ENCODE measurements at regions not wholly inside any gene's neighbourhood (a gene's known extent, or its start where the extent isn't known, plus 50 kb on each side); places are given as distances from the start of the nearest gene placed in this dataset.

DNA sequence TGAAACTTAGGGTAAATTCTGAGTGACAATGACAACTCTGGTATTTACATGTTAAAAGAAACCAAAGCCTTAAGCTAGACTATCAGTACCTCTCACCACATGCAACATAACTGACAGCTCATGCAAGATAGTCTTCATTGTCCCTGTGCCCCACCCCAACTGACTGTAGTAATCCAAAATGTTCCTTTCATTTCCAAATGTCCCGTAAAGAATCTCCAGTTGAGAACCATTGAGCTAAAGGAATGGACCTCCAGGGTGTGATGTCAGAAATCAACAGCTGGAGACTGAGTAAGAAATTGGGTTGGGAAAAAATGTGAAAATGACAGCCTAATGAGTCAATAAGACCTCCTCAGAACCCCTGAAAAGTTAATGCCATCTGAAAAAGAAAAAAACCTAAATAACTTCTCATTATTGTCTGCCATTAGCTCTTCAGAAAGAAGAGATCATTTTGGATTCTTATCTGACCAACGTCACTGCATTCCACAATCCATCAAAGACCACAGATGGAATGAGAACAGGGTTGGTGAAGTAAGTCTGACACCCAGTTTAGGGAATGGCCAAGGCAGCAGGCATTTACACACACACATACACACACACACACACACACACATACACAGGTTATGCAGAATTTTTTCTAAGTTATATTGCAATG lies 51.7 kb upstream of the ACVR2A start:
- Histone ChIP-seq H3K27me3 (ENCODE audit: low read depth, low read length) (no peaks in the 10 kb centered on the region), H3K27ac (ENCODE audit: low read length) (no peak overlapping the region), H3K36me3 (ENCODE audit: control insufficient read depth in 1 of 2, insufficient read depth in 2 of 2, low read length in 2 of 2) (no peaks in the 10 kb centered on the region), H3K4me3 (ENCODE audit: low read depth in 1 of 2, low read length in 2 of 2) (no peak overlapping the region), H3K4me1 (ENCODE audit: control insufficient read depth in 1 of 2, insufficient read depth in 2 of 2, low read length in 2 of 2) (no peaks in the 10 kb centered on the region), H3K9me3 (ENCODE audit: control insufficient read depth in 1 of 2, low read length in 2 of 2) (no peaks in the 10 kb centered on the region)

DNA sequence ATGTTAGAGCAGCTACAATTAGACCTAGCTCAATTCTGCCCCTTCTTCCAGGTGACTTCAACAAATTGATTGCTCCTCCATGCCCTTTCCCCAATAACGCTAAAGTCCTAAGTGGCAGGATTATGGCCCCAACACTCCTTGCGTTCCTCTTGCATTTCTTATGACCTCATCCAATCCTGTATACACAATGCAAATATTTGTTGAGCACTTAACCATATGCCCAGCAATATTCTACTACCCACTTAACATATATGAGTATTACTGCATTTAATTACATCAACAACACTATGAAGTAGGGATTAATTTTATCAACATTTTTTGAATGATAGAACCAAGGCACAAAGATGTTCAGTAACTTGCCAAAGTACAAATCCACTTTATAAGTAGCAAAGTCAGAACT lies 54.2 kb upstream of the ACVR2A start:
- no peaks in the 10 kb centered on the region for H3K4me1 ChIP-seq (ENCODE audit: control insufficient read depth in 1 of 2, insufficient read depth in 2 of 2, low read length in 2 of 2)
- no peaks in the 10 kb centered on the region for H3K9me3 ChIP-seq (ENCODE audit: control insufficient read depth in 1 of 2, low read length in 2 of 2)
- H3K36me3 ChIP-seq (ENCODE audit: control insufficient read depth in 1 of 2, insufficient read depth in 2 of 2, low read length in 2 of 2): no peaks in the 10 kb centered on the region
- no peak overlapping the region for H3K4me3 ChIP-seq (ENCODE audit: low read depth in 1 of 2, low read length in 2 of 2)
- no peaks in the 10 kb centered on the region for H3K27me3 ChIP-seq (ENCODE audit: low read depth, low read length)
- H3K27ac ChIP-seq (ENCODE audit: low read length): no peak overlapping the region

DNA sequence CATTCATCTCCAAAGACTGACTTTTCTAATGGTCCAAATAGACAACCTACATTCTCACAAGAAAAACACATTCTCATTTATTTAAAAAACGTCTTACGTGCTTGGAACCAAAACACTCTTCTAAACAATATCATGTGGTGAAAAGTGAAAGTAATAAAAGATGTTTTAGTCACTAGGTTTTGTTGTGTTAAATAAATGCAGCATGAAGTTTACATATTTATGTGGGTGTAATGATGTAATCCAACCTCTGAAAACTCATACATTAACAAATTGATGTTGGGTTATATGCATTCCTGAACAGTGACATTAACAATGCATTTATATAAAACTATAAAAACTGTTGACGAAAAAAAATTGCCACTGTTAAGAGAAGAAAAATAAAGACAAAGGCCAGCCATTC lies 55.1 kb upstream of the ACVR2A start:
- Histone ChIP-seq H3K36me3 (ENCODE audit: control insufficient read depth in 1 of 2, insufficient read depth in 2 of 2, low read length in 2 of 2) (no peaks in the 10 kb centered on the region), H3K9me3 (ENCODE audit: control insufficient read depth in 1 of 2, low read length in 2 of 2) (no peaks in the 10 kb centered on the region), H3K4me1 (ENCODE audit: control insufficient read depth in 1 of 2, insufficient read depth in 2 of 2, low read length in 2 of 2) (no peaks in the 10 kb centered on the region)

DNA sequence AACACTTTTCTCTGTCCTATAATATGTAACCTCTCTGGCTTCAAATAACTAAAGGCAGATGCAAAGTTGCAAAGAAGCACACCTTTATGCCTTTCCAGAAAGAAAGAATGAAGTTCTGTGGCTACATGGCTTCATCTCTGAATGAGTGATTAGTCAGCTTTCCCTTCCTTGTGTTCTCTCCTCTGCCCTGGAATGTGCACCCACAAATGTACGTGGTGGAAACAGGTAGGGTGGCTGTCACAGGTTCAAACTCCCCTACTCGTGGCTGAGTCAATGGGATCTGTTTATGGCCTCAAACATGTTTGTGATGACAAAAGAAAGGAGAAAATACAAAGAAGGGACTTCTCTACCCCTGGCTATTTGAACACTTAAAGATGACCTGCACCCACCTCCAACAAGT lies 55.5 kb upstream of the ACVR2A start:
- Histone ChIP-seq H3K9me3 (ENCODE audit: control insufficient read depth in 1 of 2, low read length in 2 of 2) (no peaks in the 10 kb centered on the region), H3K36me3 (ENCODE audit: control insufficient read depth in 1 of 2, insufficient read depth in 2 of 2, low read length in 2 of 2) (no peaks in the 10 kb centered on the region), H3K27me3 (ENCODE audit: low read depth, low read length) (no peaks in the 10 kb centered on the region), H3K4me1 (ENCODE audit: control insufficient read depth in 1 of 2, insufficient read depth in 2 of 2, low read length in 2 of 2) (no peaks in the 10 kb centered on the region), H3K4me3 (ENCODE audit: low read depth in 1 of 2, low read length in 2 of 2) (no peak overlapping the region), H3K27ac (ENCODE audit: low read length) (no peak overlapping the region)

More for the DNA sequence above, 55.1 kb upstream of the ACVR2A start:
- Histone ChIP-seq H3K4me3 (ENCODE audit: low read depth in 1 of 2, low read length in 2 of 2) (no peak overlapping the region), H3K27me3 (ENCODE audit: low read depth, low read length) (no peaks in the 10 kb centered on the region), H3K27ac (ENCODE audit: low read length) (no peak overlapping the region)

DNA sequence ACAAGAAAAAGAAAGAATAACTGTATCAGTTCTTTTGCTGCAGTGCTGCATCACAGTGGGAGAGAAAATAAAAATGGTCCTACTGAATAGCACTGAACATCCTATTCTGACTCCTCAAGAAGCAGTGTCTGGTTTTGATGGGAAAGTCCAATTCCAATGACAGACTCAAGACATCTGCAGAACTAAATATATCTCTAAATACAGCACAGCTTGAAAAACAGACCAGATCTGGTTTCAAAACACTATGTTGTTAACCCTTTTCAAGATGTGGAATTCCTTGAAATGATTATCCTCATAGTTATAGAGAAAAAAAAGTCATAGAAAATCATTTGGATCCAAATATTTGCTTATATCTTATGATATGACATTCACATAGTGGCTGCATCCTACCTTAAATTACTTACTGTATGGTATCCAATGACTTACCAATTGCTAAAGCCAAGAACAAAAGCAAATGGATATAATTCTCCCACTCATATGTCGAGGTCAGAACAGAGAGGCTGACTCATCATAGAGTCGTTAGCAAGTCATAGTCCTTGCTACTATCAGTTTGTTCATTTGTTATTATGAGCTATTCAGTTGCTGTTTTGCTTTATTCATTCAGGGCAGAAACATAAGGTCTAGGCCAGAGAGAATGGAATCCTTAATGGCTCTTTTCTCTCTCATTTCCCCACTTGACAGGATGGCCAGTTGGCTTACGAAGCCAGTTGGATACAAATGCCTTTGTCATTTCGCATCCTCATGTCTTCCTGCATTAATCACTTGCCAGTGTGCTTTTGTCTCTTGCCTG lies 62.5 kb upstream of the ACVR2A start:
- no peaks in the 10 kb centered on the region for H3K27me3 ChIP-seq (ENCODE audit: low read depth, low read length)
- H3K9me3 ChIP-seq (ENCODE audit: control insufficient read depth in 1 of 2, low read length in 2 of 2): no peaks in the 10 kb centered on the region
- no peak overlapping the region for H3K4me3 ChIP-seq (ENCODE audit: low read depth in 1 of 2, low read length in 2 of 2)
- no peak overlapping the region for H3K27ac ChIP-seq (ENCODE audit: low read length)
- no peaks in the 10 kb centered on the region for H3K36me3 ChIP-seq (ENCODE audit: control insufficient read depth in 1 of 2, insufficient read depth in 2 of 2, low read length in 2 of 2)
- H3K4me1 ChIP-seq (ENCODE audit: control insufficient read depth in 1 of 2, insufficient read depth in 2 of 2, low read length in 2 of 2): no peaks in the 10 kb centered on the region

DNA sequence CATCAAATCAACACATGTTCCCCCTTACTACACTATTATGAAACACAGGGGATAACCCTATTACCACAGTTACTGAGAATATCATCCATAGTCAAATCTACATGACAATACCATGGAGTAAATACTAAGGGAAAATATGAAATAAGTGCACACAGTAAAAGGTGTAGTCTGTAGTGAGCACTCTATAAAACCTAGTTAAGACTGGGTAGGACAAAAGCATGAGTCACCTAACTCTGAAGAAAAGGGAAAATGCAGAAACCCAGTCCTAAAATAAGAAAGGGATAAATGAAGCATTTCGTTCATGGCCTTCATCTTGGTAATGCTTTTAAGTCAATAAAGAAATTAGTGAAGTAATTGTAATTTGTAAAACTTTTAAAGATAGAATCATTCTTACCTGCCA lies 65.4 kb upstream of the ACVR2A start:
- Histone ChIP-seq H3K36me3 (ENCODE audit: control insufficient read depth in 1 of 2, insufficient read depth in 2 of 2, low read length in 2 of 2) (no peaks in the 10 kb centered on the region), H3K27ac (ENCODE audit: low read length) (no peak overlapping the region), H3K9me3 (ENCODE audit: control insufficient read depth in 1 of 2, low read length in 2 of 2) (no peaks in the 10 kb centered on the region)

DNA sequence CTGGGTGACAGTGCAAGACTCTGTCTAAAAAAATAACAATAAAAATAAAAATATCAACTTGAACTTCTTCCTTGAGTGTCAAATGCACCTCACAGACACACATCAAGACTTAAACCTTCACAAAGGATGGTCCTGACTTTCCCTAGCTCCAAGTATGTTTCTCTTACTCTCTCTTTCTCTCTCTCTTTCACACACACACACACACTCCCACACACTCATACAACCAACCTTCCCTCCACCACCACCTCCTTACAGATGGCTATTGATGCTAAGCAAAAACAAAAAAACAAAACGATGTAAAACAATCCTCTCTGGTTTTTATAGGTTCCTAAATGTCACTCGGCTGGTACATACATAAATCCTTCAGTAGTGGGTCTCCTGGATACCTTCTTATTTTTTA lies 67.4 kb upstream of the ACVR2A start:
- no peaks in the 10 kb centered on the region for H3K4me1 ChIP-seq (ENCODE audit: control insufficient read depth in 1 of 2, insufficient read depth in 2 of 2, low read length in 2 of 2)
- H3K4me3 ChIP-seq (ENCODE audit: low read depth in 1 of 2, low read length in 2 of 2): no peak overlapping the region
- H3K27me3 ChIP-seq (ENCODE audit: low read depth, low read length): no peaks in the 10 kb centered on the region
- H3K27ac ChIP-seq (ENCODE audit: low read length): no peak overlapping the region
- H3K9me3 ChIP-seq (ENCODE audit: control insufficient read depth in 1 of 2, low read length in 2 of 2): no peaks in the 10 kb centered on the region
- no peaks in the 10 kb centered on the region for H3K36me3 ChIP-seq (ENCODE audit: control insufficient read depth in 1 of 2, insufficient read depth in 2 of 2, low read length in 2 of 2)

More for the DNA sequence above, 65.4 kb upstream of the ACVR2A start:
- no peak overlapping the region for H3K4me3 ChIP-seq (ENCODE audit: low read depth in 1 of 2, low read length in 2 of 2)
- H3K27me3 ChIP-seq (ENCODE audit: low read depth, low read length): no peaks in the 10 kb centered on the region
- no peaks in the 10 kb centered on the region for H3K4me1 ChIP-seq (ENCODE audit: control insufficient read depth in 1 of 2, insufficient read depth in 2 of 2, low read length in 2 of 2)

DNA sequence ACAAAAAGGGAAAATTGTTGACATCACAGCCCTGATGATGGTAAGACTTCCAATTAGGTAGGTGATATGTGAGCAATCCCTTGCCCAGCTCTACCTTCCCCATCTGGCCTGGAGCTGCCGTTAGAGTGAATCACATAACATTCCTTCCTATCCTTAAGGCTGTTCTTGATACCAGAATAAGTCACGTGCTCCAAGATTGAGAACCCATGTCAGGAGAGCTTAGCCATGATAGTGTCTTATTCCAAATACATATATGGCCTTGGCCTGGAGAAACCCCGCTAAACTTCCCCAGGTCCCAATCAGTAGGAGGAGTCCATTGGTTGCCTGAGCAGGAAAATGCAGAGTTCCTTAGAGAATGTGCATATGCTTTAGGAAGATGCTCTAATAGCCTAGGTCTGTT lies 70.0 kb upstream of the ACVR2A start:
- Histone ChIP-seq H3K4me3 (ENCODE audit: low read depth in 1 of 2, low read length in 2 of 2) (no peak overlapping the region), H3K9me3 (ENCODE audit: control insufficient read depth in 1 of 2, low read length in 2 of 2) (no peaks in the 10 kb centered on the region), H3K27me3 (ENCODE audit: low read depth, low read length) (no peaks in the 10 kb centered on the region), H3K4me1 (ENCODE audit: control insufficient read depth in 1 of 2, insufficient read depth in 2 of 2, low read length in 2 of 2) (no peaks in the 10 kb centered on the region), H3K27ac (ENCODE audit: low read length) (no peak overlapping the region), H3K36me3 (ENCODE audit: control insufficient read depth in 1 of 2, insufficient read depth in 2 of 2, low read length in 2 of 2) (no peaks in the 10 kb centered on the region)

DNA sequence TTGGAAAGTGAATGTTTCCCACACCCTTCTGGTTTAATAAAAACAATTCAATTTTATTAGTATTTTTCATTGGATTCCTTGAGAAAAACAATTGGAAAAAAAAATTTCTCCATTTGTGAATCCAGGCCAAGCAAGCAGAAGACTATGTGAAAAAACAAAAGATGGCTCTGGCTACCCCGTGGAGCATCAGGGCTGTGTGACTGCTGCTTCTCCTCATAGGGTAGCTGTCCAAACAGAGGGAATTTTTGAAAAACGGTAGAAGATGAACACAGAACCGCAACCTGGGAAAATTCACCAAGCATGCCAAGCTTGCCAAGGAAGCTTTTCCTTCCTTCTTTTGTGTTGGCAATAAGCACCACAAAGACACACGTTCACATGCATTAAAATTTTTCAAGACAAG lies 71.3 kb upstream of the ACVR2A start:
- Histone ChIP-seq H3K27ac (ENCODE audit: low read length) (no peak overlapping the region), H3K36me3 (ENCODE audit: control insufficient read depth in 1 of 2, insufficient read depth in 2 of 2, low read length in 2 of 2) (no peaks in the 10 kb centered on the region), H3K4me3 (ENCODE audit: low read depth in 1 of 2, low read length in 2 of 2) (no peak overlapping the region), H3K27me3 (ENCODE audit: low read depth, low read length) (no peaks in the 10 kb centered on the region), H3K4me1 (ENCODE audit: control insufficient read depth in 1 of 2, insufficient read depth in 2 of 2, low read length in 2 of 2) (no peaks in the 10 kb centered on the region), H3K9me3 (ENCODE audit: control insufficient read depth in 1 of 2, low read length in 2 of 2) (no peaks in the 10 kb centered on the region)

DNA sequence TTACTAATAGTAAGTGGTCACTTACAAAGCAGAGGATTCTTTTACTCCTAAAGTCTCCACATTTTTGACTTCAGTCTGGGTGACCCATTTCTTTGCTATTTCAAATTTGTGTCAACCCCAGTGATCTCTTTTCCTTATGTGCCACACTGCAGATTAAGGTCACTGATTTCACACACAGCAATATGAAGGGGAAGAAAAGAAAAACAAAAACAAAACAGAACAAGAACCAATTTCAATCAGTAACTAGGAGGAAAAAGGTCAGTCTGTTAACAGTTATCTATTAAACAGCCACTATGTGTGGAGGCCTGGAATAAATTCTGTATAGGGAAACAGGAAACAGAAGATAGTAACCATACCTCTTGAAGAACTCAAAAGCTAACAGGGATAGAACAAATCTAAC lies 72.0 kb upstream of the ACVR2A start:
- Histone ChIP-seq H3K27me3 (ENCODE audit: low read depth, low read length) (no peaks in the 10 kb centered on the region), H3K4me3 (ENCODE audit: low read depth in 1 of 2, low read length in 2 of 2) (no peak overlapping the region), H3K4me1 (ENCODE audit: control insufficient read depth in 1 of 2, insufficient read depth in 2 of 2, low read length in 2 of 2) (no peaks in the 10 kb centered on the region), H3K36me3 (ENCODE audit: control insufficient read depth in 1 of 2, insufficient read depth in 2 of 2, low read length in 2 of 2) (no peaks in the 10 kb centered on the region), H3K27ac (ENCODE audit: low read length) (no peak overlapping the region), H3K9me3 (ENCODE audit: control insufficient read depth in 1 of 2, low read length in 2 of 2) (no peaks in the 10 kb centered on the region)

DNA sequence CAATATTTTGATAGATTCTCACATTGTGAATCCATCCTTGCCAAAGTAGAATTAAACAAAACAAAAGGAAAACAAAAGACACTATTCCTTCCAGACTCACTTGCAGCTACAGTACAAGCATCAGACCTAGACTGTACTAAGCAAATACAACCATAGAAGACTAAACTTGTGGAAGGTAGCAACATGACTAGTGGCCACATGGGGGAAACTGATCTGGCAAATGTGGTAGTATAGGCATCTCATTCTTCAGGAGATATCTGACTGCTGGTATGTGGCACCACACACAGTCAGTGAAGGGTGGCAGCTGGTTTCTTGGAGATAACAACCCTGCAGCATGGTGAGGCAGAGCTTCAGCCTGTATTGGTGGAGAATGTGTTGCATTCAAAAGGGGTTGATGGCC lies 81.0 kb upstream of the ACVR2A start:
- Histone ChIP-seq H3K4me3 (ENCODE audit: low read depth in 1 of 2, low read length in 2 of 2) (no peak overlapping the region), H3K36me3 (ENCODE audit: control insufficient read depth in 1 of 2, insufficient read depth in 2 of 2, low read length in 2 of 2) (no peaks in the 10 kb centered on the region), H3K27ac (ENCODE audit: low read length) (no peak overlapping the region), H3K4me1 (ENCODE audit: control insufficient read depth in 1 of 2, insufficient read depth in 2 of 2, low read length in 2 of 2) (no peaks in the 10 kb centered on the region), H3K27me3 (ENCODE audit: low read depth, low read length) (no peaks in the 10 kb centered on the region), H3K9me3 (ENCODE audit: control insufficient read depth in 1 of 2, low read length in 2 of 2) (no peaks in the 10 kb centered on the region)

DNA sequence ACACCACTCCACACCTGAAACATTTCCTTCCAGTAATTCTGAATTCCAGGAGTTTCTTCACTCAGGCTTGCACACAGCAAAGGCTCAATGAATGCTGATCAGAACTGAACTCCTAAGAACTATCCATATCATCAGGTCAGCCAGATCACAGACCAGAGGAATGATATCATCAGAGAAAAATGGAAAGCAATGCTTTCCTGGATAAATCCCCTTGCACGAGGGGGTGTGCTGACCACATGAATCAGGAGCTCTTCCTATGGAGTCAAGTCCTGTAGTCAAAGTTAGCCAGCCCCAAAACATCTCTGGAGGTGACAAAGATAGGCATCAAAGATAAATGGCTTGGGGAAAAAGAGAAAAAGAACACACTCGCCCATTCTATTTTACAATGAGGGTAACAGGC lies 83.8 kb upstream of the ACVR2A start:
- H3K27me3 ChIP-seq (ENCODE audit: low read depth, low read length): no peaks in the 10 kb centered on the region
- no peaks in the 10 kb centered on the region for H3K36me3 ChIP-seq (ENCODE audit: control insufficient read depth in 1 of 2, insufficient read depth in 2 of 2, low read length in 2 of 2)
- H3K27ac ChIP-seq (ENCODE audit: low read length): no peak overlapping the region
- H3K9me3 ChIP-seq (ENCODE audit: control insufficient read depth in 1 of 2, low read length in 2 of 2): no peaks in the 10 kb centered on the region
- H3K4me3 ChIP-seq (ENCODE audit: low read depth in 1 of 2, low read length in 2 of 2): no peak overlapping the region
- no peaks in the 10 kb centered on the region for H3K4me1 ChIP-seq (ENCODE audit: control insufficient read depth in 1 of 2, insufficient read depth in 2 of 2, low read length in 2 of 2)

Measured in muscle layer of duodenum (tissue), 2 donors.